ENCODE measurements at regions not wholly inside any gene's neighbourhood (a gene's known extent, or its start where the extent isn't known, plus 50 kb on each side); places are given as distances from the start of the nearest gene placed in this dataset.

GRCh38 chr7:38066391-38066790 lies 111.7 kb upstream of the STARD3NL start:
- H3K4me3 ChIP-seq (ENCODE audit: low read depth, low read length) = no peak overlapping the region
- no peak for TF ChIP-seq CTCF (conservative IDR thresholded peaks at IDR 0.05; ENCODE audit: low read depth, low read length)
- no peak for DNase-seq (ENCODE audit: low read depth)

GRCh38 chr7:38068461-38068860 lies 109.6 kb upstream of the STARD3NL start:
- no peak for DNase-seq (ENCODE audit: low read depth)
- no peak for TF ChIP-seq CTCF (conservative IDR thresholded peaks at IDR 0.05; ENCODE audit: low read depth, low read length)
- no peak overlapping the region for H3K4me3 ChIP-seq (ENCODE audit: low read depth, low read length)

GRCh38 chr7:38069052-38069451 lies 109.0 kb upstream of the STARD3NL start:
- no peak for TF ChIP-seq CTCF (conservative IDR thresholded peaks at IDR 0.05; ENCODE audit: low read depth, low read length)
- DNase-seq (ENCODE audit: low read depth) = no peak
- no peak overlapping the region for H3K4me3 ChIP-seq (ENCODE audit: low read depth, low read length)

GRCh38 chr7:38070718-38071117 lies 107.3 kb upstream of the STARD3NL start:
- no peak overlapping the region for H3K4me3 ChIP-seq (ENCODE audit: low read depth, low read length)
- TF ChIP-seq CTCF (conservative IDR thresholded peaks at IDR 0.05; ENCODE audit: low read depth, low read length) = peak; percentile 70
- peak; percentile 45 for DNase-seq (ENCODE audit: low read depth)

GRCh38 chr7:38086857-38087256 lies 91.2 kb upstream of the STARD3NL start:
- DNase-seq (ENCODE audit: low read depth) = no peak
- no peak overlapping the region for H3K4me3 ChIP-seq (ENCODE audit: low read depth, low read length)
- TF ChIP-seq CTCF (conservative IDR thresholded peaks at IDR 0.05; ENCODE audit: low read depth, low read length) = no peak

GRCh38 chr7:38102507-38102906 lies 75.5 kb upstream of the STARD3NL start:
- TF ChIP-seq CTCF (conservative IDR thresholded peaks at IDR 0.05; ENCODE audit: low read depth, low read length) = no peak
- no peak overlapping the region for H3K4me3 ChIP-seq (ENCODE audit: low read depth, low read length)
- DNase-seq (ENCODE audit: low read depth) = peak; percentile 74

GRCh38 chr7:38105874-38106483 lies 72.1 kb upstream of the STARD3NL start:
- peak; percentile 72 for DNase-seq (ENCODE audit: low read depth)
- TF ChIP-seq CTCF (conservative IDR thresholded peaks at IDR 0.05; ENCODE audit: low read depth, low read length) = peak; percentile 67
- H3K4me3 ChIP-seq (ENCODE audit: low read depth, low read length) = no peak overlapping the region

All from choroid plexus epithelial cell (primary cell).